ENCODE measurements at regions not wholly inside any gene's neighbourhood (a gene's known extent, or its start where the extent isn't known, plus 50 kb on each side); places are given as distances from the start of the nearest gene placed in this dataset.

DNA sequence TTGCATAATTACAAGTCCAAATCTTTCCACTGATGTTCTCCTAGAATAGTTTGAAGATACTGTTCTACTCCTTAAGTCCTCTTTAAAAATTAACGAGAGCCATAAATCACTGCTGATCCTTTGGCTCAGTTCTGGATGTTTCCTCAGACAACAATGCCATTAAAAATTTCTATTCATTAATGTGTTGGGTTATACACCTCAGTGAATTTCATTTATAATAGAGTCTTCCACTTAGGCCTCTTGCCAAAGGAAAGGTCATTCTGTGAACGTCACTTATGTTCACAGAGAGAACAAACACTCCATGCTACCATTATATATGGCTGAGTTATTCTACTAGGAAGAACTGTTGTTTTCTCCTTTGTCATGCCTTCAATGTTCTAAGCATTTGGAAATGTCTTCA, 1472.3 kb upstream of the CELF4 start:
- TF ChIP-seq, protein P1, sequence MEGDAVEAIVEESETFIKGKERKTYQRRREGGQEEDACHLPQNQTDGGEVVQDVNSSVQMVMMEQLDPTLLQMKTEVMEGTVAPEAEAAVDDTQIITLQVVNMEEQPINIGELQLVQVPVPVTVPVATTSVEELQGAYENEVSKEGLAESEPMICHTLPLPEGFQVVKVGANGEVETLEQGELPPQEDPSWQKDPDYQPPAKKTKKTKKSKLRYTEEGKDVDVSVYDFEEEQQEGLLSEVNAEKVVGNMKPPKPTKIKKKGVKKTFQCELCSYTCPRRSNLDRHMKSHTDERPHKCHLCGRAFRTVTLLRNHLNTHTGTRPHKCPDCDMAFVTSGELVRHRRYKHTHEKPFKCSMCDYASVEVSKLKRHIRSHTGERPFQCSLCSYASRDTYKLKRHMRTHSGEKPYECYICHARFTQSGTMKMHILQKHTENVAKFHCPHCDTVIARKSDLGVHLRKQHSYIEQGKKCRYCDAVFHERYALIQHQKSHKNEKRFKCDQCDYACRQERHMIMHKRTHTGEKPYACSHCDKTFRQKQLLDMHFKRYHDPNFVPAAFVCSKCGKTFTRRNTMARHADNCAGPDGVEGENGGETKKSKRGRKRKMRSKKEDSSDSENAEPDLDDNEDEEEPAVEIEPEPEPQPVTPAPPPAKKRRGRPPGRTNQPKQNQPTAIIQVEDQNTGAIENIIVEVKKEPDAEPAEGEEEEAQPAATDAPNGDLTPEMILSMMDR (IDR thresholded peaks at IDR 0.05; ENCODE audit: control extremely low read depth in 1 of 3, insufficient read depth in 1 of 3, low read depth in 1 of 3, low read length in 3 of 3), result no peak
- TF ChIP-seq JUN (IDR thresholded peaks at IDR 0.05; ENCODE audit: low read depth, low read length), result no peak
- no peak for TF ChIP-seq POLR2AphosphoS5 (IDR thresholded peaks at IDR 0.05; ENCODE audit: low read depth, low read length)
- no peak for TF ChIP-seq FOSL1 (IDR thresholded peaks at IDR 0.05; ENCODE audit: insufficient read depth, low read depth, low read length)
- no peak for TF ChIP-seq BRCA1 (IDR thresholded peaks at IDR 0.05; ENCODE audit: low read depth, low read length)
- TF ChIP-seq MAX (IDR thresholded peaks at IDR 0.05), result no peak

Measured in H1 (cell line).